Mesenchymal stem cell (in vitro differentiated cells and primary cell): ENCODE measurements at regions not wholly inside any gene's neighbourhood (a gene's known extent, or its start where the extent isn't known, plus 50 kb on each side); places are given as distances from the start of the nearest gene placed in this dataset.

Experiments
- DNase-seq: peaks from one replicate; pipeline ENCODE4 v3.0.0-alpha.2; 2013
- H2AFZ ChIP-seq: one replicate; pipeline ENCODE4 v1.6.1; 2013; ENCODE audit warnings: low read depth, mild to moderate bottlenecking, control low read depth, inconsistent platforms, low read length, moderate library complexity
- H2AK5ac ChIP-seq: 2 replicates; pipeline ENCODE4 v1.6.1; 2013; ENCODE audit warnings: low read length, moderate library complexity, mild to moderate bottlenecking, inconsistent platforms; ENCODE audit not compliant: severe bottlenecking
- H2BK120ac ChIP-seq: one replicate; pipeline ENCODE4 v1.6.1; 2013; ENCODE audit warnings: low read depth, mild to moderate bottlenecking, inconsistent platforms, low read length, moderate library complexity
- H2BK12ac ChIP-seq, 2 experiments: one replicate each; pipeline ENCODE4 v1.6.1; 2013; ENCODE audit warnings: inconsistent platforms in 2 of 2, low read length in 2 of 2, mild to moderate bottlenecking in 2 of 2, moderate library complexity in 2 of 2, control low read depth in 1 of 2
- H2BK15ac ChIP-seq: one replicate; pipeline ENCODE4 v1.6.1; 2013; ENCODE audit warnings: mild to moderate bottlenecking, low read depth, inconsistent platforms; ENCODE audit not compliant: poor library complexity, severe bottlenecking
- H2BK5ac ChIP-seq: 2 replicates; pipeline ENCODE4 v1.6.1; 2013; ENCODE audit warnings: low read depth, mild to moderate bottlenecking, low read length, control low read depth, inconsistent platforms; ENCODE audit not compliant: poor library complexity, severe bottlenecking
- H3K14ac ChIP-seq, 2 experiments: one replicate each; pipeline ENCODE4 v1.6.1; 2013; ENCODE audit warnings: inconsistent platforms in 2 of 2, low read length in 2 of 2, control low read depth in 1 of 2, mild to moderate bottlenecking in 1 of 2, moderate library complexity in 1 of 2
- H3K18ac ChIP-seq, 2 experiments: one replicate each; pipeline ENCODE4 v1.6.1; 2013; ENCODE audit warnings: inconsistent platforms in 2 of 2, low read length in 2 of 2, control low read depth in 1 of 2, low read depth in 1 of 2, mild to moderate bottlenecking in 1 of 2
- H3K23ac ChIP-seq, 2 experiments: one replicate each; pipeline ENCODE4 v1.6.1; 2013; ENCODE audit warnings: inconsistent platforms in 2 of 2, low read length in 2 of 2, mild to moderate bottlenecking in 2 of 2, moderate library complexity in 2 of 2, control low read depth in 1 of 2
- H3K27ac ChIP-seq: 2 replicates; pipeline ENCODE4 v1.5.1; 2013; ENCODE audit warnings: mild to moderate bottlenecking, moderate library complexity, low read length, control low read depth, inconsistent platforms; ENCODE audit not compliant: poor library complexity, severe bottlenecking
- H3K27me3 ChIP-seq, 2 experiments: 2 replicates each; pipeline versions ENCODE4 v1.6.1 to v1.7.0; 2013; ENCODE audit warnings: low read length in 2 of 2, mild to moderate bottlenecking in 2 of 2, moderate library complexity in 2 of 2, control low read depth in 1 of 2, inconsistent platforms in 1 of 2; ENCODE audit not compliant: control insufficient read depth in 1 of 2, insufficient read depth in 1 of 2
- H3K36me3 ChIP-seq, 2 experiments: 2 replicates each; pipeline versions ENCODE4 v1.6.1 to v1.7.0; 2013; ENCODE audit warnings: low read length in 2 of 2, control low read depth in 1 of 2, inconsistent platforms in 1 of 2, low read depth in 1 of 2, mild to moderate bottlenecking in 1 of 2; ENCODE audit not compliant: insufficient read depth in 2 of 2, control insufficient read depth in 1 of 2
- H3K4ac ChIP-seq, 2 experiments: one replicate each; pipeline ENCODE4 v1.6.1; 2013; ENCODE audit warnings: inconsistent platforms in 2 of 2, low read length in 2 of 2, mild to moderate bottlenecking in 2 of 2, moderate library complexity in 2 of 2, control low read depth in 1 of 2, low read depth in 1 of 2
- H3K4me1 ChIP-seq: 2 replicates; pipeline ENCODE4 v1.6.1; 2013; ENCODE audit warnings: low read depth, low read length, control low read depth; ENCODE audit not compliant: control insufficient read depth, insufficient read depth
- H3K4me2 ChIP-seq: 2 replicates; pipeline ENCODE4 v1.6.1; 2013; ENCODE audit warnings: low read length, mild to moderate bottlenecking, inconsistent platforms; ENCODE audit not compliant: poor library complexity, severe bottlenecking
- H3K4me3 ChIP-seq, 2 experiments: 2 replicates each; pipeline versions ENCODE4 v1.5.1 to v1.7.0; 2013; ENCODE audit warnings: low read length in 2 of 2, mild to moderate bottlenecking in 2 of 2, control low read depth in 1 of 2, low read depth in 1 of 2; ENCODE audit not compliant: insufficient read depth in 1 of 2
- H3K79me1 ChIP-seq: replicated peaks from 2 replicates; pipeline ENCODE4 v1.6.1; 2013; ENCODE audit warnings: mild to moderate bottlenecking, control low read depth, low read length, inconsistent platforms; ENCODE audit not compliant: poor library complexity, severe bottlenecking
- H3K9ac ChIP-seq: 2 replicates; pipeline ENCODE4 v1.7.0; 2013; ENCODE audit warnings: mild to moderate bottlenecking, low read length, moderate library complexity
- H3K9me3 ChIP-seq: 2 replicates; pipeline ENCODE4 v1.7.0; 2013; ENCODE audit warnings: mild to moderate bottlenecking, low read length; ENCODE audit not compliant: control insufficient read depth
- H4K8ac ChIP-seq: one replicate; pipeline ENCODE4 v1.6.1; 2013; ENCODE audit warnings: inconsistent platforms, mild to moderate bottlenecking, low read length, moderate library complexity
- H4K91ac ChIP-seq: one replicate; pipeline ENCODE4 v1.6.1; 2013; ENCODE audit warnings: mild to moderate bottlenecking, low read length, inconsistent platforms
- WGBS: methylation state at CpG from one replicate; pipeline ENCODE4 v1.1.7; 2013; ENCODE audit warnings: mixed read lengths; 5-methylcytosine and 5-hydroxymethylcytosine counted together

- no peak overlapping the region for H3K4me2 ChIP-seq
- H3K14ac ChIP-seq: no peak overlapping the region
- H2BK5ac ChIP-seq: no peak overlapping the region
- H2BK120ac ChIP-seq: no peak overlapping the region
- no peaks in the 10 kb centered on the region for H3K79me1 ChIP-seq
- no peaks in the 10 kb centered on the region for H3K4me1 ChIP-seq
- H3K4me3 ChIP-seq: no peak overlapping the region
- H4K91ac ChIP-seq: no peak overlapping the region
- H4K8ac ChIP-seq: no peak overlapping the region
- DNase-seq: no peak
- no peak overlapping the region for H3K9ac ChIP-seq
- peak overlapping the region; percentile 30 to 34 for H2BK12ac ChIP-seq
- H2AFZ ChIP-seq: no peak overlapping the region
- no peaks in the 10 kb centered on the region for H3K36me3 ChIP-seq
- H3K23ac ChIP-seq: no peak overlapping the region
- no peak overlapping the region for H3K18ac ChIP-seq
- H3K27me3 ChIP-seq: no peaks in the 10 kb centered on the region
- no peak overlapping the region for H2BK15ac ChIP-seq
- no peak overlapping the region for H3K4ac ChIP-seq
- WGBS: 81% methylated on average over 8 of the region's 9 CpGs
- H3K27ac ChIP-seq: no peak overlapping the region
- no peak overlapping the region for H2AK5ac ChIP-seq
- H3K9me3 ChIP-seq: no peaks in the 10 kb centered on the region
Observed at GRCh38 chr4:152269448-152270191, 266.3 kb downstream of the FBXW7 start.

DNA sequence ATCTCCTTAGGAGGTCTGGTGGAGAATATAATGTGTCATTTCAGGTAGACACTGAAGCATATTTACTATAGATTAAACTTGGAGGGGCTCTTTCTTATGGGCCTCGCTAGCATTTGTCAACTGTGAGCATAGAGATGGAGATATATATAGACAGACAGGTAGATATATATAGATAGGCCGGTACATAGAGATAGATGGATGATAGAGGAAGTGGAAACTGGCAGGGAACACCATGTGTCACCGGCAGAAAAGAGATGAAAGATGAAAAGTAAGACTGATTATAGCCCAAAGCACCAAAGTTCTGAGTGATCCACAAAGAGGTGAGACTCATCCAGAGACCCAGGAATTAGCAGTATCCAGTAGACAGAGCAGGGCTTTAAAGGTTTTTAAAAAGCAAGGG is 268.1 kb downstream of the FBXW7 start:
- Histone ChIP-seq H2BK5ac (no peak overlapping the region), H2BK15ac (no peak overlapping the region), H3K27me3 (no peaks in the 10 kb centered on the region), H2AFZ (no peak overlapping the region), H3K27ac (no peak overlapping the region), H4K8ac (no peak overlapping the region), H3K79me1 (no peaks in the 10 kb centered on the region), H3K9ac (no peak overlapping the region), H2BK12ac (no peak overlapping the region), H3K9me3 (no peaks in the 10 kb centered on the region), H3K4me3 (no peak overlapping the region), H2AK5ac (no peak overlapping the region), H3K36me3 (no peaks in the 10 kb centered on the region), H3K14ac (no peak overlapping the region), H3K4me1 (peaks cover 2% of the 10 kb centered on the region), H3K23ac (no peak overlapping the region), H3K18ac (no peak overlapping the region), H3K4me2 (no peak overlapping the region), H2BK120ac (no peak overlapping the region), H4K91ac (no peak overlapping the region), H3K4ac (peak overlapping the region in 1 of 2 experiments; percentile 19)
- DNase-seq: no peak
- WGBS: 94% methylated on average over 3 of the region's 3 CpGs

DNA sequence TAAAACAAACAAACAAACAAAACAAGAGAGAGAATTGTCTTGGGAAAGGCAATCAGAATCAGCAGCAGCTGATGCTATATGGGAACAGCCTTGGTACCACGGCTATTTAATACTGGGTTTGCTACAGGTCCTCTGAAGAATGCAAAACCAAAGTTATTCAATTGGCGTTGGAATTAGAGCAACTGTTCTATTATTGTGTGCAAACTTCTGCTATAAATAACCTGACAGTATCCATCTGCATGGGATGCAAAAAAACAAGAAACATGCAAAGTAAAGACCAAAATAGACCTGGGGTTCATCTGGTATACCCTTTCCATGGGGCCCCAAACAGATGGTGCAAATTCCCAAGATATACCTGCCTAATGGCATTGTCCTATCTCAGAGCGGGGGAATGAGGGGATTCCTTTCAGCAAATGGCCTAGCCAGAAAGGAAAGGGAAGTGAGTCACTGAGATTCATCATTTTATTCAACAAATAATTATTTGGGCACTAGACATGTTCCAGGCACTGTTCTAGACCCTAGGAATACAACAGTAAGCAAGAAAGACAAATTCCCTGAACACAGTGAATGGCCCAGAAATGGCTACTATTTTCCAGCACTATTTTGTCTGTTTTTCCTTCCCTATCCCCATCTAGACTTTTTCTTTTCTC is 268.9 kb downstream of the FBXW7 start:
- no peak overlapping the region for H3K4me3 ChIP-seq
- 79% methylated on average over 3 of the region's 3 CpGs for WGBS
- H3K9ac ChIP-seq: no peak overlapping the region
- H3K9me3 ChIP-seq: no peaks in the 10 kb centered on the region
- peak overlapping the region in 1 of 2 experiments; percentile 9 for H3K18ac ChIP-seq
- no peak overlapping the region for H3K27ac ChIP-seq
- H2BK120ac ChIP-seq: no peak overlapping the region
- H3K4ac ChIP-seq: peak overlapping the region in 1 of 2 experiments; percentile 64
- peaks cover 2% of the 10 kb centered on the region for H3K4me1 ChIP-seq
- no peaks in the 10 kb centered on the region for H3K36me3 ChIP-seq
- no peak overlapping the region for H3K23ac ChIP-seq
- no peak overlapping the region for H4K8ac ChIP-seq
- no peak for DNase-seq
- H2BK15ac ChIP-seq: no peak overlapping the region
- no peaks in the 10 kb centered on the region for H3K79me1 ChIP-seq
- H3K14ac ChIP-seq: no peak overlapping the region
- peak overlapping the region in 1 of 2 experiments; percentile 45 for H2BK12ac ChIP-seq
- H2BK5ac ChIP-seq: no peak overlapping the region
- H3K4me2 ChIP-seq: no peak overlapping the region
- no peak overlapping the region for H2AFZ ChIP-seq
- no peaks in the 10 kb centered on the region for H3K27me3 ChIP-seq
- H4K91ac ChIP-seq: no peak overlapping the region
- H2AK5ac ChIP-seq: no peak overlapping the region

- Histone ChIP-seq H2AK5ac (no peak overlapping the region), H3K9ac (peak overlapping the region; percentile 70), H3K23ac (no peak overlapping the region), H3K9me3 (peaks cover 11% of the 10 kb centered on the region), H3K4ac (no peak overlapping the region), H2BK5ac (no peak overlapping the region), H3K4me1 (peaks cover 2% of the 10 kb centered on the region), H4K8ac (no peak overlapping the region), H3K4me3 (peak overlapping the region in 1 of 2 experiments; percentile 13), H3K18ac (no peak overlapping the region), H3K79me1 (no peaks in the 10 kb centered on the region), H2BK120ac (no peak overlapping the region), H2BK12ac (no peak overlapping the region), H4K91ac (no peak overlapping the region), H3K36me3 (no peaks in the 10 kb centered on the region), H2AFZ (no peak overlapping the region), H2BK15ac (no peak overlapping the region), H3K14ac (no peak overlapping the region), H3K27ac (no peak overlapping the region), H3K27me3 (no peaks in the 10 kb centered on the region), H3K4me2 (peak overlapping the region; percentile 14)
- 43% methylated on average over 13 of the region's 14 CpGs for WGBS
- DNase-seq: peak; percentile 99
Observed at GRCh38 chr4:152265149-152265621, 270.7 kb downstream of the FBXW7 start.
